GM19397 (cell line): ENCODE measurements at regions not wholly inside any gene's neighbourhood (a gene's known extent, or its start where the extent isn't known, plus 50 kb on each side); places are given as distances from the start of the nearest gene placed in this dataset.
A peak's percentile ranks its signal among the peaks of the same experiment; 100 is the strongest.

ENCODE experiments used
- ATAC-seq: cut with Tn5 transposase; IDR thresholded peaks from one replicate; pipeline ENCODE4 v1.9.1; 2021; ENCODE audit warnings: mild to moderate bottlenecking, moderate library complexity; ENCODE audit not compliant: unreplicated experiment

GRCh38 chr11:27968461-27968860 is 139.5 kb downstream of the KIF18A start:
- ATAC-seq: no peak

DNA sequence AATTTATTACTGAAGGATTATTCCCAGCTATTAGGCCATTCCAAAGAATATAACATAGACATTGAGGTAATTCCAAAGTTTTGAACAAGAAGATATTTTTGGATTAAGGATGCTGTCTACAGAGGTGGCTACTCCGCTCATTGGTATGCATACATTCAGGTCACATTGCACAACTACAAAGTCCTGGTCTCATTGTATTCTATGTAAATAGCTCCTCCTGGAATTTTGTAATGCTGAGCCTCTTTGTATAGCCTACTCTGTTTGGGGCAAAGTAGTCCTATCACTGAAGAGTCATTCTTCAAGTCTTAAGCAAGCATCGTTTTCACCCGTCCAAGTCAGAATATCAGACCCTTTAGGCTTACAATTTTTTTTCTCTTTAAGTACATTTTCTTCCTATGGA is 142.4 kb downstream of the KIF18A start:
- ATAC-seq: no peak

- ATAC-seq: no peak
Measured at GRCh38 chr11:27963370-27963769, 144.6 kb downstream of the KIF18A start.

DNA sequence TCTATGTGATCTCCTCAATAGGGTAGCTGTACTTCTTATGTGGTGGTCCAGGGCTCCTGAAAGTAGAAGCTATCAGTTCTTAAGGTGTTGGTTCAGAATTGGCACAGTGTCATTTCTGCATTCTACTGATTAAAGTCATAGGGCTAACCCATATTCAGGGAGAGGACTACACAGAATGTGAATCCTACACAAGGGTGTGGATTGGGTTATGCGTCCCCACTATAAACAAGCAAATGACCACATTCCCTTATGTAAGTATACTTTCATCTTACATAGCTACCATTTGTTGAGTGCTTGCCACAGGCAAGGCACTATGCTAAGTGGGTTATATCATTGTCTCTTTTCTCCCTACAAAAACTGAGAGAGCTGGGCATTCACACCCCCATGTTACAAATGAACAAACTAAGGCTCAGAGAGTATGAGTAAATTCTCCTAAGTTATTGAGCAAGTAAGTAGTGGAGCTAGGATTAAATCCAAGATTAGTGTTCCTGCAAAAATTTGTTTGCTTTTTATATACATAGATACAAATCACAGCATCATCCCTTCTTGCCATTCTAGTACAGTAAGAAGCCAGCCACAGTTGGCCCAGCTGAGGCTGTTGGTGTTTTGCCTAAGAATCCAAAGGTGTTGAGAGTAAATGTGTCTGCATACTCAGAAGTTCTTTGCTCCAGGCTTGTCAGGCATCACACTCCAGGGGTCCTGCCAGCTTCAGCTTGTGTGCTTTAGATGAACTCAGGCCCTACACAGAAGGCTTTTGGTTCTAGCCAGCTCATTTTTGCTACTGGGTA is 157.8 kb downstream of the KIF18A start:
- ATAC-seq: no peak

GRCh38 chr11:27945348-27945747 is 162.6 kb downstream of the KIF18A start:
- no peak for ATAC-seq

- no peak for ATAC-seq
Measured at GRCh38 chr11:27938011-27938410, 169.9 kb downstream of the KIF18A start.

- no peak for ATAC-seq
Measured at GRCh38 chr11:27934830-27935145, 173.2 kb downstream of the KIF18A start.

DNA sequence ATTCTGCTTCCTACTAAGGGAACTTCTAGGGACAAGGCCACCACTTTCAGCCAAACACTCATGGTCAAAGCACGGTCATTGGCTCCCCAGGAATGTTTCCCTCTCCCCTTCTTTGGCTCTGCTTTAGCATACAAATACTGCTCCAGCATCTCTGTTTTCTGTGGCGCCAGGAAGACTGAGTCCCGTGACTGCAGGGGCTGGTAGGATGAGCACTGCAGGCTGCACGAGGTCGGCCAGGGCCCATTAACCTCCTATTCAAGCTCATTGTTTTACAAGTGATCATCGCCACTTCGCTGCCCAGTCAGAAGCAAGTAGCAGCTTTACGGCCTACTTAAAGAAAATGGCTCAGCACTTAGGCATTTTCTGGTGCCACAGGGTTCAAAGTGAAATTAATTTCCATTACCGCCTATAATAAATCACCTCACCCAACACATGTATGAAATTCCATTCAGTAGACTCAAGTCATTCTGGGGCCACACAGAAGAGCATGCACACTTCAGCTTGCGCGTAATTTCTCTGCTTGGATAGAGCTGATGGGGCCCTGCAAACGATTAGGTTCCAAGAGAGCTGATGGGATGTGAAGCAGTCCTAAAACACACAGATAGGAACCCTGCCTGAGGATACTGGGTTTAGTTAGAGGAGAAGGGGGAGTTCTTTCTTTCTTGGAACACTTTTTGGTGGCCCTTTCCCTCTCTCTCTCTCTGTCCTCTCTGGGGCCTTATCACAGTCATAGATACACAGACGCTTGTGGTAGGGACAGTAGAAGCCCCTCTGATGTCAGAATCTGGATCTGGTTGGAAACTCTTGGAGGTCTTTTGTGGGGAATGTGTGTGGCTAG is 173.7 kb downstream of the KIF18A start:
- no peak for ATAC-seq

GRCh38 chr11:27931770-27932169 is 176.2 kb downstream of the KIF18A start:
- ATAC-seq: no peak

DNA sequence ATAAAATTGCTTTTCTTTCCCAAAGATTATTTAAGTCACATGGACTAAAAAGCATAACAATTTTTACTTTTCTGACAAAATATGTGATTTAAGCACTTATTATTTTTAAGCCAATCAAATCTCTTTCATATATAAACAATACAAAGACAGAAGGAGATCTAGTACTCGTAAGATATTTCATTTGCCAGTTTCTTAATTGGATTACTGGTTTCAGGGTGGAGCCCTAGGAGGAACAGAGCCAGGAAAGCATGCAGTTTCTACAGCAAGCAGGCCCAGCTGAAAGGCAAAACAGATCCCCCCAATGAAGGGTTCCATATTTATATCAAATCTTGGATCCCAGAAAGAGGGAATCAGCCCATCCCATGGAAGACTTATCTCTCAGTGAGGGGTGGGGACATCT is 177.0 kb downstream of the KIF18A start:
- no peak for ATAC-seq

GRCh38 chr11:27928809-27929208 is 179.1 kb downstream of the KIF18A start:
- no peak for ATAC-seq

DNA sequence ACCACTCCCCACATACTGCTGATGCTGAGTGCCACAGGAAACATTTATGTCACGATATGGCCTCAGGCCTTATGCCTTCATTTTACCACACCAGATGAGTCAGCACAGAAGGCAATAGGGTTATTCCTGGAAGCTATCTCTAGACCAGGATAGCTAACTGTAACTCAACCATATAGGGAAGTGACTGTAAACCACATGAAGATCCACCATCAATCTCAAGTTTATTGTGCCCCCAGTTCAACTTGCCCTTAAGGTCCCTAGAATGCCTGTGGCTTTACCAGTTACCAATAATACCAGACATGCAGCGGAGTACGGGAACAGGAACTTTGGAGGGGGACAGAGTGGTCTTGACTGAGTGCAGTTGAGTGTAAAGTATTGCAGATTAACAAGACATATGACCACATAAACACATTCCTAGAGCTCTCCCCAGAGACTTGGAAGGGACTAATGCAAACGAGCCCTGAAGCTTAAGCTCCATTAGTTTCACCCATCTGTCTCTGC is 180.9 kb downstream of the KIF18A start:
- ATAC-seq: no peak

DNA sequence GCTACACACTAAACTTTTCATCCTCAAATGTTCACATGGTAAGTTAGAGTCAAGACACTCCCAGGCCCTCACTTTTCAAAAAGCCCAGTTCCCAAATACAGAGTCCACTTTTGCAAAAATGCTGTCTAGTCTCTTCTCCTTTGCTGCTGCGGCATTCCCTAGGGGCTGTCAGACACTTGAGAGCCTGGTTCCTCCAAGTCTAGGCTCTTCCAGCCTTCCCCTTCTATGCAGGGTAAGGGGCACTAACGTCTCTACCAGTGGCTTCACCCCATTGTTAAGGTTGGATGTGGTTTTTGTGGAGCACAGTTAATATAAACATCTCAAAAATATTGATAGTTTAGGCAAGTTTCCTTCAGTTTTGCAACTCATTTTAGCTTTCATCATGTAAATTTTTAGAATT is 181.5 kb downstream of the KIF18A start:
- no peak for ATAC-seq

DNA sequence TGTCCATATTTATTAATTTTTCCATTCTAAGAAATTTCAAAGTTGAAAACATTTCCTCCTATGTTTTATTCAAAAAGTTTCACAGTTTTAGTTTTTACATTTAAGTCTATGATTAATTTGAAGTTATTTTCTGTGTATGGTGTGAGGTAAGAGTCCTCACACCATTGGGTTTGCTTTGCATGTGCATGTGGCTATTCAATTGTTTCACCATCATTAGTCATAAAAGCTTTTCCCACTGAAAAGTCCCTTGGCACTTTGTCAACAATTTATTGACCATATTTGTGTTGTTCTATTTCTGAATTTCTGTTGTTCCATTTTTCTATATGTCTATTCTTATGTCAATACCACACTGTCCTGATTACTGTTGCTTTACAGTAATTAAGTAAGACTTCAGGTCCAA is 186.5 kb downstream of the KIF18A start:
- ATAC-seq: no peak

DNA sequence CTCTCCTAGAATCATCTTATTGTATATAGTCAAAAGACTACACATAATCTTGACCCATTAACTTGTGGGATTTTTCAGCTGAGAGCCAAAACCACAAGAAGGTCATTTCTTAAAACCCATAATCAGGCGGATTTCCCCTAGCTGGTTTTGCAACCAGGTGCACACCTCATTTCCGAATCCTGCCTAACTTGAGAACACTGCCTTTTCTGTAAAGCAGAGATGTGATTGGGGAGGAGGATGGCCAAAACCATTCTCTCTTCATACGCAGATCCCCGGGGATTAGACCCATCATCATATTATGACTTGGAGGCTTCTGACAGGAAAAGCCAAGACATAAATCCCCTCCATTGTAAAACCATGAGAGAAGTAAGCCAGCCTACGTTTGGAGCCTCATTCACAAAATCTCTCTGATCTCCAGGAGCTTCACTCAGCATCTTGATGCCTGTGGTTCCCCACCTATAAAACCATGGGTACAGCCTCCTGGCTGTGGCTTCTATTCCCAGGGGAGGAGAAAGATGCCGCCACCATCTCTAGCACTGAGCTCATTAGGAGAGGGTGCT is 191.3 kb downstream of the KIF18A start:
- ATAC-seq: peak; percentile 94

DNA sequence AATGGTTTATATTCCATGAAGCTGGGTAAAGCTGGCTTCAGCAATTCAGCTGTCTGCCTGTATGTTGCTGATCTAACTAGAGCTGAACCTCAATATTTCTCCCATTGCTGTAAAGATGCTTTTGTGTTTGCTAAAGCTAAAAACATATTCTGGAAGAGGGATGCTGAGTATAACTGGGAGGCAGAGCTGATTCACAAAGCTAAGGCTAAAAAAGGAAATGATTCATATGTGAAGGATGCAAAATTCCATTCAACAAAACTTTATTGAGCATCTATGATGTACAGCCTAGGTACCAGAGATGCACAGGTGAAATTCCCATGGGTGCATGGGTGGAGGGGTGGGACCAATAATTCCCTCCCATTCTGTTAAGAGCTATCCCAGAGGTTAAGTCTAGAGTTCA is 193.9 kb downstream of the KIF18A start:
- ATAC-seq: no peak

DNA sequence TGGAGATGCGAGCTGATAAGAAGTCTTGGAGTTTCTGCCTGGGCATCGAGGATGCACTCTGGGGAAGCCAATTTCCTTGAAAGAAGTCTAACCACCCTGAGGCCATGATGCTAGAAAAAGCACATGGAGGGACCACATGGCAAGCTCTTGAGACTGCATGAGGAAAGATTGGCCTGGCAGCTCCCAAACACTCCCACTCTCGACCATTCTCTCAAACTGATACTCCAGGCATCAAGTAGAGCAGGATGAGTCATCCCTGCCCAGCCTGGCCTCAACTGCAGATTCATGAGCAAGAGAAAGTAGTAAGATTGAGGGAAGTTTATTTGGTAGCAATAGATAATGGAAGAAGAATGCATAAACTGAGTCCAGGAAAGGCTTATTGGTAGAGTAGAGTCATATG is 194.3 kb downstream of the KIF18A start:
- no peak for ATAC-seq

DNA sequence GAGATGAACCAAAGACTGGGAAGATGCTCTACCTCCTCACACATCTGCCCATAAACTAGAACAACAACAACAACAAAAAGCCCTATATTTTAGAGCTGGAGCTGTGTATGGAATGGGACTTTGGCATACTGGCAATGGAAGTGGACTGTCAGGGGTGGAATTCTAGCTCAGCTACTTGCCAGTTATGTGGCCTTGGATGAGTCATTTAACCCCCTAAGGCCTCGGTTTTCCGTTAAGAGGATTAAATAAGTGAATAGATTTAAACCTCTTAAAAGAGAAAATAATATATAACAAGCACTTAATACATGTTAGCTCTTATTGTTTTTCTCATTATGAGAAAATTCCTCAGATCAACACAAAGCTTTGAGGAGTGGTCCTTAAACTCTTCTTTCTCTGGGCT is 195.0 kb downstream of the KIF18A start:
- no peak for ATAC-seq

GRCh38 chr11:27910186-27910931 is 197.6 kb downstream of the KIF18A start:
- ATAC-seq: no peak

DNA sequence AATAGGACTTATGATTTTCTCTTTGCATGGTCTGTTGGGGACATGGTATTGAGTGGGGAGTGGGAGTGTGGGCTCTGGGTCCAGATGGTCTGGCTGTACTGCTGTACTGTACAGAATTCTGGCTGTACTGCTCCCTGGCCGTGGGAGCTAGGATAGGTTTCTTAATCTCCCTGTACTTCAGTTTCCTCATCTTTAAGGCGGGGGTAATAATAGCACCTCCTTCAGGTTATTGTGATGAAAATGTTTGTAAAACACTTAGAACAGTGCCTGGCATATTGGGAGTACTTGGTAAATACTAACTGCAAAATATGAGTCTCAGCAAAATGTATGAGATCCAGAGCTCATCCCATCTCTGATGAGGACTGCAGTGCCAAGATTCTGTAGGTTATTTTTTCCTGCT is 198.6 kb downstream of the KIF18A start:
- no peak for ATAC-seq

DNA sequence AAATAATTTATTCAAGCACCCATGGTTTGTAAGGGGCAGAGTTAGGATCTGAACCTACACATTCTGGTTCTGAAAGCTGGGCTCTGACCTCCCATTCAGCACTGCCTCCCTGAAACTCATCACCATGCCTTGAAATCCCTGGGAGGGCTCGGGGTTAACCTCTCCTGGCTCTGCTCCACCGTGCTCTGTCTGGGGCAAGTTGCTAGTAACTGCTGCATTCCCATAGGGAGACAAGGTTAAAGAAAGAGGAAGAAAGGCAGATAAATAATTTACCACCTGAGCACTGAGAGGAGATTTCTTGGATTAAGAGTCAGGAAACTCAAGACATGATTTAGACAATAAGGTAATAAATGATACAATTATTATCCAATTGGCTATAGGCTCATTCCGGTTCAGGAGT is 199.3 kb downstream of the KIF18A start:
- no peak for ATAC-seq
